WI38 (cell line): ENCODE measurements at regions not wholly inside any gene's neighbourhood (a gene's known extent, or its start where the extent isn't known, plus 50 kb on each side); places are given as distances from the start of the nearest gene placed in this dataset.

ENCODE experiments used
- H3K4me3 ChIP-seq: 2 replicates; pipeline ENCODE4 v1.5.1; 2011; ENCODE audit warnings: low read depth, mild to moderate bottlenecking, control low read depth, low read length
- CTCF ChIP-seq: IDR thresholded peaks from 2 replicates; pipeline ENCODE4 v1.5.1; 2012; ENCODE audit warnings: low read depth, mild to moderate bottlenecking, control low read depth, low read length

- no peak for TF ChIP-seq CTCF
- H3K4me3 ChIP-seq: no peak overlapping the region
Observed at GRCh38 chr2:156818221-156818620, 382.0 kb downstream of the GPD2 start.

GRCh38 chr2:156818944-156819343, 382.8 kb downstream of the GPD2 start:
- H3K4me3 ChIP-seq: no peak overlapping the region
- TF ChIP-seq CTCF: no peak

- no peak for TF ChIP-seq CTCF
- no peak overlapping the region for H3K4me3 ChIP-seq
Observed at GRCh38 chr2:156826341-156826933, 390.3 kb downstream of the GPD2 start.

GRCh38 chr2:156834431-156834830, 398.3 kb downstream of the GPD2 start:
- no peak overlapping the region for H3K4me3 ChIP-seq
- no peak for TF ChIP-seq CTCF

- no peak for TF ChIP-seq CTCF
- no peak overlapping the region for H3K4me3 ChIP-seq
Observed at GRCh38 chr2:156837635-156838370, 401.6 kb downstream of the GPD2 start.

GRCh38 chr2:156841321-156841720, 405.1 kb downstream of the GPD2 start:
- no peak overlapping the region for H3K4me3 ChIP-seq
- TF ChIP-seq CTCF: no peak

- H3K4me3 ChIP-seq: no peak overlapping the region
- no peak for TF ChIP-seq CTCF
Observed at GRCh38 chr2:156845806-156846558, 409.8 kb downstream of the GPD2 start.
